Calu3 (cell line): ENCODE measurements at regions not wholly inside any gene's neighbourhood (a gene's known extent, or its start where the extent isn't known, plus 50 kb on each side); places are given as distances from the start of the nearest gene placed in this dataset.
"Not testable (repeated sequence)": the region's sequence is repeated elsewhere in the genome, so short reads cannot be mapped to it uniquely, and the experiment has no call there.

Source experiments
- BruUV-seq: library from RNA; stranded (reverse); fragments of 400-500 nt; replicated peaks from 2 replicates; lab custom pipeline; 2021; lab: Mats Ljungman, UMichigan
- CTCF ChIA-PET: fragments of 300-600 bp; sonication (Branson Sonifier 250); formaldehyde crosslinking; loops from one replicate; lab custom pipeline; 2022; ENCODE audit warnings: antibody characterized with exemption; lab: Charles Lee
- DNase-seq: peaks from one replicate; pipeline ENCODE4 v3.0.0; 2022
- H3K27ac Mint-ChIP-seq: one replicate; pipeline ENCODE4 v1.8.0; 2022; ENCODE audit warnings: mixed read lengths; ENCODE audit not compliant: unreplicated experiment
- H3K27me3 Mint-ChIP-seq: one replicate; pipeline ENCODE4 v1.8.0; 2022; ENCODE audit warnings: mixed read lengths; ENCODE audit not compliant: unreplicated experiment
- H3K36me3 Mint-ChIP-seq: one replicate; pipeline ENCODE4 v1.8.0; 2022; ENCODE audit warnings: mild to moderate bottlenecking, moderate library complexity, mixed read lengths; ENCODE audit not compliant: insufficient read depth, unreplicated experiment
- H3K4me1 Mint-ChIP-seq: one replicate; pipeline ENCODE4 v1.8.0; 2022; ENCODE audit warnings: mild to moderate bottlenecking, low read depth, mixed read lengths; ENCODE audit not compliant: unreplicated experiment
- H3K4me3 Mint-ChIP-seq: one replicate; pipeline ENCODE4 v1.8.0; 2022; ENCODE audit warnings: mild to moderate bottlenecking, low read depth, moderate library complexity, mixed read lengths; ENCODE audit not compliant: unreplicated experiment
- H3K9me3 Mint-ChIP-seq: one replicate; pipeline ENCODE4 v1.8.0; 2022; ENCODE audit warnings: low read depth, mixed read lengths; ENCODE audit not compliant: unreplicated experiment
- CTCF ChIP-seq: fragments of 200-600 bp; IDR thresholded peaks from one replicate; pipeline ENCODE4 v1.8.0; 2022; ENCODE audit warnings: antibody characterized with exemption; ENCODE audit not compliant: unreplicated experiment
- intact Hi-C: fragments of 100-400 bp; cut with micrococcal nuclease; formaldehyde crosslinking; loops from one replicate; pipeline ENCODE4 v1.10.0; 2022; ENCODE audit not compliant: unreplicated experiment

GRCh38 chr4:66465111-66465510 lies 794.8 kb upstream of the EPHA5 start:
- BruUV-seq = no TSS peak
- TF ChIP-seq CTCF = no peak
- intact Hi-C loops = no loop called here
- Mint-ChIP-seq H3K27ac (no peak overlapping the region), H3K36me3 (no peaks in the 10 kb centered on the region), H3K27me3 (no peaks in the 10 kb centered on the region), H3K9me3 (peaks cover 12% of the 10 kb centered on the region), H3K4me1 (no peaks in the 10 kb centered on the region), H3K4me3 (no peak overlapping the region)
- DNase-seq = no peak
- CTCF ChIA-PET = no interaction called here

- H3K36me3 Mint-ChIP-seq, intact Hi-C loops, H3K4me3 Mint-ChIP-seq, CTCF ChIA-PET, H3K27me3 Mint-ChIP-seq, H3K4me1 Mint-ChIP-seq, H3K27ac Mint-ChIP-seq, DNase-seq, BruUV-seq: not testable (repeated sequence)
- peaks cover 12% of the 10 kb centered on the region for H3K9me3 Mint-ChIP-seq
These were observed 792.6 kb upstream of the EPHA5 start for GRCh38 chr4:66462890-66463289.

GRCh38 chr4:66451741-66452140 lies 781.5 kb upstream of the EPHA5 start:
- Mint-ChIP-seq H3K27ac (no peak overlapping the region), H3K36me3 (no peaks in the 10 kb centered on the region), H3K9me3 (peaks cover under 1% of the 10 kb centered on the region), H3K4me3 (no peak overlapping the region), H3K27me3 (no peaks in the 10 kb centered on the region), H3K4me1 (no peaks in the 10 kb centered on the region)
- TF ChIP-seq CTCF = no peak
- BruUV-seq = no TSS peak
- CTCF ChIA-PET = no interaction called here
- no peak for DNase-seq
- intact Hi-C loops = no loop called here

- Mint-ChIP-seq H3K4me1 (no peaks in the 10 kb centered on the region), H3K4me3 (no peak overlapping the region), H3K27ac (no peak overlapping the region), H3K9me3 (peaks cover 2% of the 10 kb centered on the region), H3K36me3 (no peaks in the 10 kb centered on the region), H3K27me3 (no peaks in the 10 kb centered on the region)
- intact Hi-C loops = no loop called here
- CTCF ChIA-PET = interaction anchor here (0.6 kb wide), 1 partner anchor 1094 kb away, joined by 9 read pairs; no protein-coding TSS in a partner anchor
- no peak for TF ChIP-seq CTCF
- BruUV-seq = no TSS peak
- no peak for DNase-seq
These were observed 772.7 kb upstream of the EPHA5 start for GRCh38 chr4:66443008-66443407.

GRCh38 chr4:66439508-66439907 lies 769.2 kb upstream of the EPHA5 start:
- Mint-ChIP-seq H3K4me1 (no peaks in the 10 kb centered on the region), H3K4me3 (no peak overlapping the region), H3K27ac (no peak overlapping the region), H3K36me3 (no peaks in the 10 kb centered on the region), H3K27me3 (no peaks in the 10 kb centered on the region), H3K9me3 (peaks cover 2% of the 10 kb centered on the region)
- no peak for DNase-seq
- intact Hi-C loops = no loop called here
- BruUV-seq = no TSS peak
- CTCF ChIA-PET = no interaction called here
- no peak for TF ChIP-seq CTCF
